HG03378 (cell line): ENCODE measurements at regions not wholly inside any gene's neighbourhood (a gene's known extent, or its start where the extent isn't known, plus 50 kb on each side); places are given as distances from the start of the nearest gene placed in this dataset.
"Not testable (repeated sequence)": the region's sequence is repeated elsewhere in the genome, so short reads cannot be mapped to it uniquely, and the experiment has no call there.

ENCODE experiments used
- ATAC-seq: cut with Tn5 transposase; IDR thresholded peaks from one replicate; pipeline ENCODE4 v1.9.1; 2021; ENCODE audit warnings: mild to moderate bottlenecking, moderate library complexity; ENCODE audit not compliant: unreplicated experiment

- no peak for ATAC-seq
Measured at GRCh38 chr12:84411031-84411430, 501.6 kb downstream of the SLC6A15 start.

GRCh38 chr12:84408936-84409335 is 503.7 kb downstream of the SLC6A15 start:
- ATAC-seq: no peak

- ATAC-seq: not testable (repeated sequence)
Measured at GRCh38 chr12:84406720-84407119, 505.9 kb downstream of the SLC6A15 start.

GRCh38 chr12:84397846-84398245 is 514.8 kb downstream of the SLC6A15 start:
- no peak for ATAC-seq

GRCh38 chr12:84397263-84397662 is 515.3 kb downstream of the SLC6A15 start:
- no peak for ATAC-seq

- not testable (repeated sequence) for ATAC-seq
Measured at GRCh38 chr12:84391176-84391575, 521.4 kb downstream of the SLC6A15 start.

GRCh38 chr12:84384384-84384783 is 528.2 kb downstream of the SLC6A15 start:
- no peak for ATAC-seq

GRCh38 chr12:84382486-84382885 is 530.1 kb downstream of the SLC6A15 start:
- ATAC-seq: not testable (repeated sequence)

- ATAC-seq: no peak
Measured at GRCh38 chr12:84376320-84376719, 536.3 kb downstream of the SLC6A15 start.

- no peak for ATAC-seq
Measured at GRCh38 chr12:84375449-84376170, 537.0 kb downstream of the SLC6A15 start.

- ATAC-seq: no peak
Measured at GRCh38 chr12:84362552-84362897, 550.1 kb downstream of the SLC6A15 start.

GRCh38 chr12:84361651-84362551 is 550.7 kb downstream of the SLC6A15 start:
- ATAC-seq: no peak

GRCh38 chr12:84357314-84357713 is 555.3 kb downstream of the SLC6A15 start:
- no peak for ATAC-seq

- ATAC-seq: no peak
Measured at GRCh38 chr12:84356224-84356623, 556.4 kb downstream of the SLC6A15 start.

- ATAC-seq: no peak
Measured at GRCh38 chr12:84355561-84355960, 557.0 kb downstream of the SLC6A15 start.

GRCh38 chr12:84348582-84348981 is 564.0 kb downstream of the SLC6A15 start:
- no peak for ATAC-seq

GRCh38 chr12:84341467-84342193 is 571.0 kb downstream of the SLC6A15 start:
- no peak for ATAC-seq

- ATAC-seq: no peak
Measured at GRCh38 chr12:84336231-84336630, 576.4 kb downstream of the SLC6A15 start.

GRCh38 chr12:84329938-84330337 is 582.7 kb downstream of the SLC6A15 start:
- ATAC-seq: no peak

- ATAC-seq: no peak
Measured at GRCh38 chr12:84315926-84316325, 596.7 kb downstream of the SLC6A15 start.

- ATAC-seq: no peak
Measured at GRCh38 chr12:84313323-84313675, 599.3 kb downstream of the SLC6A15 start.

GRCh38 chr12:84308211-84308610 is 604.4 kb downstream of the SLC6A15 start:
- ATAC-seq: no peak
